Middle frontal gyrus (tissue), 1 donor: ENCODE measurements at regions not wholly inside any gene's neighbourhood (a gene's known extent, or its start where the extent isn't known, plus 50 kb on each side); places are given as distances from the start of the nearest gene placed in this dataset.
"Not testable (repeated sequence)": the region's sequence is repeated elsewhere in the genome, so short reads cannot be mapped to it uniquely, and the experiment has no call there.

ENCODE experiments used
- DNase-seq: peaks from one replicate; pipeline ENCODE4 v3.0.0-alpha.2; 2015; ENCODE audit warnings: low spot score; ENCODE audit errors: extremely low spot score

GRCh38 chr3:89032346-89033013 is 74.9 kb upstream of the EPHA3 start:
- DNase-seq, result no peak

- DNase-seq, result not testable (repeated sequence)
Measured at GRCh38 chr3:89034723-89035122, 72.7 kb upstream of the EPHA3 start.

- DNase-seq, result no peak
Measured at GRCh38 chr3:89038869-89039268, 68.6 kb upstream of the EPHA3 start.

GRCh38 chr3:89042236-89042835 is 65.1 kb upstream of the EPHA3 start:
- DNase-seq, result no peak

GRCh38 chr3:89043406-89043932 is 64.0 kb upstream of the EPHA3 start:
- DNase-seq, result no peak

GRCh38 chr3:89046661-89047060 is 60.8 kb upstream of the EPHA3 start:
- no peak for DNase-seq

- DNase-seq, result no peak
Measured at GRCh38 chr3:89049119-89049518, 58.3 kb upstream of the EPHA3 start.

- DNase-seq, result no peak
Measured at GRCh38 chr3:89052386-89052785, 55.0 kb upstream of the EPHA3 start.

GRCh38 chr3:89057398-89057797 is 50.0 kb upstream of the EPHA3 start:
- no peak for DNase-seq
